NCI-H1436 treated with DMSO at 0.1 percent for 48 hours (cell line): ENCODE measurements at regions not wholly inside any gene's neighbourhood (a gene's known extent, or its start where the extent isn't known, plus 50 kb on each side); places are given as distances from the start of the nearest gene placed in this dataset.
"Not testable (repeated sequence)": the region's sequence is repeated elsewhere in the genome, so short reads cannot be mapped to it uniquely, and the experiment has no call there.

ENCODE experiments used
- DNase-seq: peaks from one replicate; lab custom pipeline; 2025; lab: John Stamatoyannopoulos, UW

GRCh38 chr3:164375995-164376394 lies 702.3 kb downstream of the SI start:
- no peak for DNase-seq

GRCh38 chr3:164375538-164375937 lies 702.8 kb downstream of the SI start:
- DNase-seq = no peak

GRCh38 chr3:164371681-164372080 lies 706.6 kb downstream of the SI start:
- no peak for DNase-seq

GRCh38 chr3:164370970-164371369 lies 707.3 kb downstream of the SI start:
- no peak for DNase-seq

GRCh38 chr3:164365242-164365641 lies 713.1 kb downstream of the SI start:
- DNase-seq = no peak

- no peak for DNase-seq
These were observed 714.2 kb downstream of the SI start for GRCh38 chr3:164364111-164364510.

- DNase-seq = no peak
These were observed 717.4 kb downstream of the SI start for GRCh38 chr3:164360738-164361406.

- no peak for DNase-seq
These were observed 718.2 kb downstream of the SI start for GRCh38 chr3:164360078-164360578.

- no peak for DNase-seq
These were observed 725.3 kb downstream of the SI start for GRCh38 chr3:164352991-164353390.

- no peak for DNase-seq
These were observed 727.2 kb downstream of the SI start for GRCh38 chr3:164351131-164351530.

- not testable (repeated sequence) for DNase-seq
These were observed 736.1 kb downstream of the SI start for GRCh38 chr3:164342206-164342605.

GRCh38 chr3:164341086-164341485 lies 737.2 kb downstream of the SI start:
- no peak for DNase-seq

- no peak for DNase-seq
These were observed 738.0 kb downstream of the SI start for GRCh38 chr3:164340273-164340672.

- no peak for DNase-seq
These were observed 745.2 kb downstream of the SI start for GRCh38 chr3:164332831-164333802.

- DNase-seq = no peak
These were observed 751.6 kb downstream of the SI start for GRCh38 chr3:164326714-164327113.

- no peak for DNase-seq
These were observed 757.3 kb downstream of the SI start for GRCh38 chr3:164320962-164321361.

- DNase-seq = no peak
These were observed 772.3 kb downstream of the SI start for GRCh38 chr3:164306042-164306441.

- DNase-seq = no peak
These were observed 774.4 kb downstream of the SI start for GRCh38 chr3:164303894-164304293.

GRCh38 chr3:164302622-164303021 lies 775.7 kb downstream of the SI start:
- no peak for DNase-seq

GRCh38 chr3:164291486-164291885 lies 786.8 kb downstream of the SI start:
- not testable (repeated sequence) for DNase-seq

GRCh38 chr3:164278550-164278949 lies 799.7 kb downstream of the SI start:
- no peak for DNase-seq

GRCh38 chr3:164267053-164267452 lies 811.2 kb downstream of the SI start:
- DNase-seq = no peak

GRCh38 chr3:164250923-164251322 lies 827.4 kb downstream of the SI start:
- no peak for DNase-seq
